GM12872 (cell line): ENCODE measurements at regions not wholly inside any gene's neighbourhood (a gene's known extent, or its start where the extent isn't known, plus 50 kb on each side); places are given as distances from the start of the nearest gene placed in this dataset.

Experiments
- CTCF ChIP-seq: IDR thresholded peaks from 3 replicates; pipeline ENCODE4 v1.5.1; 2011; ENCODE audit warnings: low read depth, mild to moderate bottlenecking, low read length, moderate library complexity; ENCODE audit not compliant: insufficient read depth

- TF ChIP-seq CTCF, result no peak
Measured at GRCh38 chr11:134882141-134882540, 470.1 kb upstream of the B3GAT1 start.

- TF ChIP-seq CTCF, result no peak
Measured at GRCh38 chr11:134880788-134881187, 468.7 kb upstream of the B3GAT1 start.

- TF ChIP-seq CTCF, result no peak
Measured at GRCh38 chr11:134879931-134880330, 467.9 kb upstream of the B3GAT1 start.

- TF ChIP-seq CTCF, result no peak
Measured at GRCh38 chr11:134879341-134879740, 467.3 kb upstream of the B3GAT1 start.

GRCh38 chr11:134878785-134879184 lies 466.7 kb upstream of the B3GAT1 start:
- TF ChIP-seq CTCF, result no peak

GRCh38 chr11:134876226-134876625 lies 464.2 kb upstream of the B3GAT1 start:
- TF ChIP-seq CTCF, result no peak

- TF ChIP-seq CTCF, result no peak
Measured at GRCh38 chr11:134866981-134867675, 455.1 kb upstream of the B3GAT1 start.

- no peak for TF ChIP-seq CTCF
Measured at GRCh38 chr11:134866215-134866614, 454.2 kb upstream of the B3GAT1 start.
